ENCODE measurements at regions not wholly inside any gene's neighbourhood (a gene's known extent, or its start where the extent isn't known, plus 50 kb on each side); places are given as distances from the start of the nearest gene placed in this dataset.
A peak's percentile ranks its signal among the peaks of the same experiment; 100 is the strongest.

GRCh38 chr7:17183630-17184328 is 114.7 kb upstream of the AHR start:
- no peak for DNase-seq

- no peak for DNase-seq
Observed at GRCh38 chr7:17184805-17185689, 113.4 kb upstream of the AHR start.

GRCh38 chr7:17185690-17186070 is 112.8 kb upstream of the AHR start:
- peak; percentile 7 for DNase-seq

- no peak for DNase-seq
Observed at GRCh38 chr7:17186745-17187530, 111.5 kb upstream of the AHR start.

GRCh38 chr7:17194656-17195055 is 103.8 kb upstream of the AHR start:
- no peak for DNase-seq

GRCh38 chr7:17195576-17195975 is 102.9 kb upstream of the AHR start:
- DNase-seq: no peak

GRCh38 chr7:17205910-17206309 is 92.5 kb upstream of the AHR start:
- DNase-seq: no peak

GRCh38 chr7:17206349-17206905 is 92.0 kb upstream of the AHR start:
- DNase-seq: no peak

GRCh38 chr7:17207220-17207619 is 91.2 kb upstream of the AHR start:
- DNase-seq: no peak

GRCh38 chr7:17209101-17209500 is 89.4 kb upstream of the AHR start:
- DNase-seq: no peak

- DNase-seq: no peak
Observed at GRCh38 chr7:17211307-17211836, 87.1 kb upstream of the AHR start.

GRCh38 chr7:17212188-17212587 is 86.3 kb upstream of the AHR start:
- no peak for DNase-seq

- DNase-seq: no peak
Observed at GRCh38 chr7:17227766-17228490, 70.5 kb upstream of the AHR start.

GRCh38 chr7:17229228-17229627 is 69.2 kb upstream of the AHR start:
- no peak for DNase-seq

- no peak for DNase-seq
Observed at GRCh38 chr7:17230099-17230807, 68.2 kb upstream of the AHR start.

- peak in 1 of 2 donors; percentile 34 for DNase-seq
Observed at GRCh38 chr7:17233603-17234002, 64.8 kb upstream of the AHR start.

- DNase-seq: peak; percentile 50 to 71
Observed at GRCh38 chr7:17234030-17234397, 64.4 kb upstream of the AHR start.

GRCh38 chr7:17234398-17235031 is 63.9 kb upstream of the AHR start:
- peak; percentile 79 to 90 for DNase-seq

GRCh38 chr7:17236171-17236570 is 62.3 kb upstream of the AHR start:
- no peak for DNase-seq

GRCh38 chr7:17236603-17237002 is 61.8 kb upstream of the AHR start:
- no peak for DNase-seq

GRCh38 chr7:17239046-17239445 is 59.4 kb upstream of the AHR start:
- DNase-seq: no peak

All from CD4-positive, alpha-beta T cell treated with Interferon alpha-2 for 1 hour (primary cell).